SK-MEL-5 (cell line): ENCODE measurements at regions not wholly inside any gene's neighbourhood (a gene's known extent, or its start where the extent isn't known, plus 50 kb on each side); places are given as distances from the start of the nearest gene placed in this dataset.
"Not testable (repeated sequence)": the region's sequence is repeated elsewhere in the genome, so short reads cannot be mapped to it uniquely, and the experiment has no call there.

Source experiments
- DNase-seq: peaks from one replicate; pipeline ENCODE4 v3.0.0-alpha.2; 2016; ENCODE audit warnings: low read depth, low spot score
- in situ Hi-C: cut with HindIII; loops from 2 replicates; pipeline ENCODE4 v1.10.0; 2016; ENCODE audit warnings: low sequenced_read_pairs, high pct_unique_total_duplicates, low pct_unique_long_range_greater_than_20kb

DNA sequence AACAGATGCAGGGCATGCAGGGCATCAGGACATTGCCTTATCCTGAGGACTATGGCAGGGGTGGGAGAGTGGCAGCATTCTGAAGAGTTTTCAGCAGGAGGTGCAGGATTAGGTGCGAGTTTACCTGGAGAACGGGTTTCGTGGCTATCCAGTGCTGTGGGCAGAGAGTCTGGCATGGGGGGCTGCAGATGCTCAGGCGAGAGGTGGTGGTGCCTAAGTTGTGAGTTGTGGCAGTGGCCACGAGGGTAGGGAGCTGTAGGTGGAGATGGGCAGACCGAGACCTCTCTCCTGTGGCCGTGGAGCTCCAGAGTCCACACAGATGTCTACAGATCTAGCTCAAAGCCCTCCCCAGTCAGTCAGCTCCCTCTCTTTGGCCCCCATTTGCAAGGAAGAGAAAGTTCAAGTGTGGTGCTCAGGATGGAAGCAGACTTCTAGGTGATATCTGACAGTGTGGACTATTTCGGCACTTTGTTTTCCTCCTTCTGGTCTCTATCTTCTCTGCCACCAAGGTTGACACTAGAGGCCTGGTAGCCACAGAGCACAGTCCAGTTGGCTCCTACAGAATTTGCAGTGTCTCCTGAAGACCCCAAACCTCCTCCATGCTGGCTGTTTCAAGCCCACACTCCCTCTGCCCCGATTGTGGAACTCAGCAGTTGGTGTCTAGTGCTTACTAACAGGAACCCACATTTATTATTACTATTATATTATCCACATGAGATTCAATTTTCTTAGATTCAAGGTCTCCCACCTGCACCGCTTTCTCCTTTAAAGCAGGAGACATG is 955.7 kb upstream of the ZNF722 start:
- no peak for DNase-seq
- in situ Hi-C loops: no loop called here

DNA sequence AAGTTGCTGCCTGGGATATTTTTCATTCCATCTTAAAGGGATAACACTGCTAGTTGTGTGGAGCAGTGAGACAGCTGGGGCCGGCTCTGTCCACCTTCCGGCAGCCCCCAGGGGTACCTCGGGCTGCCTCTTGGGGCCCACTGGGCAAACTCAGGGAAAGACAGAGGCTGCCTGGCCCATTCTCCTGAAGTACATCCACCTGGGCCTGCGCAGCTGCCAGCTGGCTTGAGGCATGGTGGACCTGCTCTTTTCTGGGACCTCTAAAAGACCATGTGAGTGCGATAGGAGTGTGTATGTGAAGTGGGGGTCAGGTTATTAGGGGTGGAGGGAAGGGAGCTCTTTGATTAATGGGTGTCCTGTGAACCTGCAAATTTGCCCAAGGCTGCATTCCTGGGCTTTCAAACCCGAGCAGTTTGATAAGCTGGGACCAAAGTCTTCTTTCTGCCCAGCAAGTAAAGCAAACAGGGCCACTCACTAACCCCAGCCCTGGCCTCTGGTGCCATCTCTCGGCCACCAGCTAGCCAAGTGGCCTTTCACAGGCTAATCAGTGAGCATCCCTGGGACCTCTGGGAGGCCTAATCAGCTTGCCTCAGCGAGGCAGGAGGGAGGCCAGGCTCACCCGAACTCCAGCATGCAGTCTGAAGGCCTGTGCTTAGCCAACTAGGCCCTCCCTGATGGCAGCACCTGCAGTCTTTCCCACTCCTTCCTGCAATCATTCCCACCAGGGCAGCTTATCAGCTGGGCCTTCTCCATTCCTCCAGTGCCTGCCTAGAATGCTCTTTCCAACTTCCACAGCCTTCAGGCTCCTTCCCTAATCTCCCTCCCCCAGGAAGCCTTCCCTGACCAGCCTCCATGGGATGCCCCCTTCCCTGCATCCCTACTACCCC is 954.7 kb upstream of the ZNF722 start:
- DNase-seq: no peak
- in situ Hi-C loops: no loop called here

DNA sequence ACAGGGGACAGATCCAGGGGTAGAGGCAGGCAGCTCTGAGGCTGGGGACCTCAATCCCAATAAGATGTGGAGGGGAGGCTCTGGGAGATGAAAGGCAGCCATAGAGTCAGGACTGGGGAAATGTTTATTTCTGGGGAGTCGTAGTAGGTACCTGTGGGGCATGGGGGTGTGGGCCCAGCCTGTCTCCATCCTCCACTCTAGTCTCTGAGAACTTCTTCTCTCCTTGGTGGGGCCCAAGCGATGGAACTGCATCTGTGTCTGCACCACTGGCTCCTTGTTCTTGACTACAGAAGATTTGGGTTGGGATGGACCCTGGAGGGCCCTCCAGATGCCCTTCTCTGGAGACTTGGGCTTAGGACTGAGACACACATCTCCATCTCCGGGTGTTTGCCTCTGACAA is 953.9 kb upstream of the ZNF722 start:
- DNase-seq: no peak
- in situ Hi-C loops: no loop called here

DNA sequence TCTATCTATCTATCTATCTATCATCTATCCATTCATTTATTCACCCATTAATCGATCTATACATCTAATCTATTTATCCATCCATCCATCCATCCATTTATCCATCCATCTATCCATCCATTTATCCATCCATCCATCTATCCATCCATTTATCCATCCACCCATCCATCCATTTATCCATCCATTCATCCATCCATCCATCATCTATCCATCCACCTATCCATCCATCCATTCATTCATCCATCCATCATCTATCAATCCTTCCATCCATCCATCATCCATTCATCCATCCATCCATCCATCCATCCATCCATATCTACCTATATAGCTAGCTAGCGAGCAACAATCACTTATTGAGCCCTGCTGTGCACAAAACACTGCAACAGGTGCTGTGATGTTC is 953.1 kb upstream of the ZNF722 start:
- no peak for DNase-seq
- in situ Hi-C loops: no loop called here

DNA sequence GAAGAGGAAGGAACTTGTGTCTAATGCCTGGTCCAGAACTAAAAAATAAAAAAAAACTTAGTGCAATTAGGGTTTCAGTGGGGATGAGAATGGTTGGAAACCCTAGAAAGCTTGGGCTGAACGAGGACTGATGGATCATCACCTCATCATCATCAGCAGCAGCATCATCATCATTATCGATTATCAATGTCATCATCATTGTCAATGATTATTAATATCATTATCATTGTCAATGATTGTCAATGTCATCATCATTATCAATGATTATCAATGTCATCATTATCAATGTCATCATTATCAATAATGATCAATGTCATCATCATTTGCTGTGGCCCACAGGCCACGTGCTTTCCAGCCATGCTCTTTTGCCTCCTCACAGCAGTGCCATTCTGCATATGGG is 952.0 kb upstream of the ZNF722 start:
- in situ Hi-C loops: no loop called here
- DNase-seq: no peak

GRCh38 chr7:63047061-63047460 is 951.6 kb upstream of the ZNF722 start:
- no peak for DNase-seq
- in situ Hi-C loops: no loop called here

DNA sequence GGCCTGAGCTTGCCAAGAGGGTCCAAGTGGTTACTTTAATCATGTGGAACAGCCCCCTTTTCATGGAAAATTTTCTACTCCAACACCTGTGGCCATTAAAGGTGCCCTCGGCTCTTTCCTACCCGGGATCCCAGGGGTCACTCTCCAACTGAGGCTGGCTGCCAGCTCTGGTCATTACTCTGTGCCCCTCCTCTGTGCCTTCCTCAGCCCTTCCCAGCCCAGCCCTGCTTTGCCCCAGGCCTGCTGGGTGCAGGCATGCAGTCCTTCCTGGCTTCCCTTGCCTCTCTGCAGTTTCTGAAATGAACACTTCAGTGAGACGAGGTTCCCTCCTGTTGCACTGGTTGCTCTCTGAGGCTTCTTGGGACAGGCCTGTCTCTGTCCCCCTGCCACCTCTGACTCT is 951.1 kb upstream of the ZNF722 start:
- no peak for DNase-seq

GRCh38 chr7:63054191-63054661 is 944.4 kb upstream of the ZNF722 start:
- no peak for DNase-seq
- in situ Hi-C loops: no loop called here

More for the DNA sequence above, 951.1 kb upstream of the ZNF722 start:
- in situ Hi-C loops: no loop called here

DNA sequence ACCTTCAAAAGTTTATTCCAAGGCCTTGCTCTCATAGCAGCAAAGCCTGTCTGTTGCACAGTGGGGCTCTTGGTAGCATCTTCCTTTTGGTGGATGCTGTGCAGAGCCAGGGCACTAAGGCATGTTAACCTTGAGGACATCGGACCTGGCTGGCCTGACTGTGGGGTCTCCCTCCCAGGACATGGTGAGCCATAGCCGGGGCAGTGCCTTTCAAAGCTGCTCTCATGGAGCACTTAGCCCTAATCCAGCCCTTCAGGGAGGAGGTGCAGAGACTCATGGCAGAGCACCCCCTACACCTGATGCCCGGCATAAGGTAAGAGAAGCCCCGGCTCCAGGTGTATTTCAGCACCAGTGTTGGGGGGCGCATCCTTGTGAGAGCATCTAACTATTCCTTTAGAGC is 941.4 kb upstream of the ZNF722 start:
- no peak for DNase-seq
- in situ Hi-C loops: no loop called here

- DNase-seq, in situ Hi-C loops: not testable (repeated sequence)
Measured at GRCh38 chr7:63060701-63061100, 937.9 kb upstream of the ZNF722 start.

DNA sequence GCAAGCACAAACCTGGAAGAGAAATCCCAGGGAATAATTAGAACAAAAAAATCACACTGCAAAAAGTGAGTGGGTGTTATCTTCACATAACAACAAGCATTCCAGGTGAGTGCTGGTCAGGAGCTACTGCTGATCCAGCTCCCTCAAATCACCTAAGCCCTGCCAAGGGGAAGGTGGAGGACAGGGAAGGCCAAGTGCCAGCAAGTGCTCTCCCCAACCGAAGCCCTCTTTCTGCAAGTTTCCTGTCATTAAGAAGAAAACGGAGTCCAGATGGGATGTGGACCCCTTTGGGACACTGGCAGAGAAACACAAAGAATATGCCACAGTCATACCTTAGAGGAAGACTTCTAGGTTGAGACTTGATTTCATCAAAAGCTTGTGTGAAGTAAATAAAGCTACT is 933.0 kb upstream of the ZNF722 start:
- in situ Hi-C loops: no loop called here
- no peak for DNase-seq

DNA sequence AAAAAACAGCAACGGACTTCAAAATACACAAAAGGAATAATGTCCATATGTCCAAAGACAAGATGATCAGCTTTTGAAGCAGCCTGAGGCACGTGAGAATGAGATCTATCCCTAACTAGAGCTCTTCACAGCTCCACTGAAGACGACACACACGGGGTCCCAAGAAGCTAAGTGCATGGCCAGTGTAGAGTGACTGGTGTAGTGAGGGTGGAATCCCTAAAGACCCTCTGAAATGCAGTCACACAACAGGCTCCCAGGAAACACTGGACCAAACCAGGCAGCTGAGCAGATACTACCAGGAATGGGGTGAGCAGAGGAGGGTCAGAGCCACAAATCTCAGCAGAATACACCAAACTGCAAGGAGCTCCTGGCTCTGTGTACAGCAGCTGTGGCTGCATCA is 932.4 kb upstream of the ZNF722 start:
- in situ Hi-C loops, DNase-seq: not testable (repeated sequence)

DNA sequence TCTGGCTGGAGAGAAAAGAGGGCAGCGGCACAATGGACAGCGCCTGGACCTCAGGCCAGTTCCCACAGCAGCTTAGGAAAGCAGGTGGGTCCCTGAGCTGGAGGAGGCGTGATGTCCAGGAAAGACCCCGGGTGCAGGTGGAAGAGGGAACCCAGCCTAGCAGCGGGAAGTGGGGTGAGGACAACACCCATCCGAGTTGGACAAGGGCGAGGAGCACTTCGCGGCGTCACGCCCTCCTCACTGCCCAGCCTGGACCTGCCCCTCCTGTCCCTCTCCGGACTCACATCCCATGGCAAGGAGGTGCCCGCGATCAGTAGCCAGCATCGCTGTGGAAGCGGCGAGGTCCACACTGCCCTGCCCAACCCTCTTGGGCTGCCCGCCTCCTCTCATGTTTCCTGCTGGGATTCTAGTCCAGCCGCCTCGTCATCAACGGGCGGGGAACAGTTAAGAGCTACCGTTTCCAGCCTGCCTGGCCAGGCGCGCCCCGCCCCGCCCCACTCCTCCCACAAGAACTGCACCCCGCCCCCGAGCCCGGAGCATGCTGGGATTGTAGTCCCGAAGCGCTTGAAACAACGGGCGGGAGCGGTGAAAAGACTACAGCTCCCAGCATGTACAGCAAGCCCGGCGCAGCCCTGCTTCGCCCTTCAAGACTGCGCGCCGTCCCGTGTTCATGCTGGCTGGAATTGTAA is 930.6 kb upstream of the ZNF722 start:
- DNase-seq: peak; percentile 50
- in situ Hi-C loops: no loop called here

- in situ Hi-C loops: no loop called here
Measured at GRCh38 chr7:63070696-63071095, 928.0 kb upstream of the ZNF722 start.

GRCh38 chr7:63071396-63071795 is 927.3 kb upstream of the ZNF722 start:
- in situ Hi-C loops: no loop called here
- no peak for DNase-seq

More at GRCh38 chr7:63070696-63071095, 928.0 kb upstream of the ZNF722 start:
- no peak for DNase-seq

DNA sequence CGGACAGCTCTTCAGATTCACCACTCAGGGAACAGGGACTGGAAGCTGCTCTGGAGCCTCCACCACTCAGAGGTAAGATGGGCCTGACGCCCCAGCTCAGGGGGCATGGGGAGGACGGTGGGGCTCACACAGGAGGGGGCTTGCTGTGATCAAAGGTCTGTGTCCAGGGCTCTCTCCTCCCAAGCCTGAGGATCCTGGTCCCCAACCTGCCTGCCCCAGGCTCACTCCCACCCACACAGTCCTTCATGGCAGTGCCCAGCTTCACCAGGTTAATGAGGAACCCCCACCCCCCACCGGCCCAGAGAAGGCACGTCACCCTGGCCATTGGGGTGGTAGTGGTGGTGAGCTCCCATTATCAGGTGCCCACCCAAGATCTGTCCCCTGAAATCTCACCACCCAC is 926.7 kb upstream of the ZNF722 start:
- in situ Hi-C loops: no loop called here
- no peak for DNase-seq

DNA sequence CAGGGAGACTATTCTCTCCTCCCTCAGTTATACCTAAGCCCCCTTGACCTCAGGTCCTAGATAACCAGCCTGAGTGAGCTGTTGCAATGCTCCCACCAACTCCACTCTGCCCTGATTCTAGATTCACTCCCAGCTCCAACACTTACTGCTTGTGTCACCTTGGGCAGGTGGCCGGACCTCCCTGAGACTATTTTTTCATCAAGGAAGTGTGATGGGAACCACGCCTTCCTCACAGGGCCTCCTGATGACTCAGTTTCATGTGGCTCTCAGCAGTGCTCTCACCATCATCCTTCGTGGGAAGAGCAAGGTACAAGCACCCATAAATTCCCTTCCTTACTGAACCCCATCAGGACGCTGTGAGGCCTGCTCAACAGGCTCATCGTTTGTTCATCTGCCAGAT is 925.8 kb upstream of the ZNF722 start:
- no peak for DNase-seq
- in situ Hi-C loops: no loop called here

- DNase-seq: no peak
- in situ Hi-C loops: no loop called here
Measured at GRCh38 chr7:63073286-63073685, 925.4 kb upstream of the ZNF722 start.
